GM12878 (cell line): ENCODE measurements at regions not wholly inside any gene's neighbourhood (a gene's known extent, or its start where the extent isn't known, plus 50 kb on each side); places are given as distances from the start of the nearest gene placed in this dataset.

Experiments used
- ATAC-seq: fragments of 200-7000 bp; cut with Tn5 transposase; 3 replicates; pipeline ENCODE4 v1.9.1; 2020; ENCODE audit warnings: mild to moderate bottlenecking, moderate library complexity
- BruUV-seq: library from RNA; stranded (reverse); fragments of 400-500 nt; replicated peaks from 2 replicates; lab custom pipeline; 2021; lab: Mats Ljungman, UMichigan
- CTCF ChIA-PET: fragments of 300-600 bp; sonication (Branson Sonifier 250); formaldehyde crosslinking; extraction: SDS; loops from one replicate; lab custom pipeline; 2021; ENCODE audit warnings: inconsistent platforms; lab: Yijun Ruan, JAX
- POLR2A ChIA-PET: fragments of 350-600 bp; formaldehyde crosslinking; extraction: SDS; loops from one replicate; lab custom pipeline; 2021; ENCODE audit warnings: inconsistent platforms; lab: Charles Lee
- RAD21 ChIA-PET: fragments of 300-600 bp; sonication (Branson Sonifier 250); formaldehyde crosslinking; loops from one replicate; lab custom pipeline; 2023; ENCODE audit warnings: antibody characterized with exemption; ENCODE audit not compliant: unreplicated experiment; lab: Charles Lee
- SMC1A ChIA-PET: fragments of 300-600 bp; sonication (Branson Sonifier 250); formaldehyde crosslinking; loops from one replicate; lab custom pipeline; 2023; ENCODE audit not compliant: unreplicated experiment, uncharacterized antibody; lab: Charles Lee
- DNase-seq: peaks from one replicate; pipeline ENCODE4 v3.0.0-alpha.2; 2011; ENCODE audit warnings: low read depth, low spot score
- FAIRE-seq: peaks from 3 replicates; lab custom pipeline; 2011; peaks lifted over from hg19 to GRCh38; lab: Jason Lieb, UNC
- H2AFZ ChIP-seq: 2 replicates; pipeline ENCODE4 v1.6.0; 2011; ENCODE audit warnings: low read depth, low read length, control low read depth; ENCODE audit not compliant: control insufficient read depth
- H3K27ac ChIP-seq: 2 replicates; pipeline ENCODE4 v1.5.1; 2011; ENCODE audit warnings: control low read depth; ENCODE audit not compliant: control insufficient read depth, insufficient read depth
- H3K27me3 ChIP-seq, 2 experiments: replicated peaks in 1 of 2; 2 replicates each; pipeline versions ENCODE4 v1.6.0 to v1.6.1; 2011; ENCODE audit warnings: low read length in 1 of 2; ENCODE audit not compliant: control insufficient read depth in 2 of 2, insufficient read depth in 2 of 2
- H3K36me3 ChIP-seq, 2 experiments: 2 replicates each; pipeline ENCODE4 v1.5.1; 2011; ENCODE audit warnings: low read length in 1 of 2; ENCODE audit not compliant: control insufficient read depth in 2 of 2, insufficient read depth in 2 of 2
- H3K4me1 ChIP-seq: 2 replicates; pipeline ENCODE4 v1.6.1; 2011; ENCODE audit warnings: mild to moderate bottlenecking, low read length, moderate library complexity, mixed read lengths; ENCODE audit not compliant: control insufficient read depth, insufficient read depth
- H3K4me2 ChIP-seq: 2 replicates; pipeline ENCODE4 v1.6.0; 2011; ENCODE audit warnings: control low read depth; ENCODE audit not compliant: control insufficient read depth, insufficient read depth
- H3K4me3 ChIP-seq: fragments of 200-600 bp; sonication (generic); 2 replicates; pipeline ENCODE4 v1.5.1; 2016
- H3K79me2 ChIP-seq: 2 replicates; pipeline ENCODE4 v1.6.0; 2011; ENCODE audit warnings: low read length; ENCODE audit not compliant: control insufficient read depth, insufficient read depth
- H3K9ac ChIP-seq: 2 replicates; pipeline ENCODE4 v1.8.0; 2011; ENCODE audit warnings: low read length, control low read depth, mixed read lengths; ENCODE audit not compliant: control insufficient read depth, insufficient read depth
- H3K9me3 ChIP-seq: replicated peaks from 3 replicates; pipeline ENCODE4 v1.5.1; 2011; ENCODE audit warnings: mild to moderate bottlenecking, low read length; ENCODE audit not compliant: control insufficient read depth, insufficient read depth
- H4K20me1 ChIP-seq: 2 replicates; pipeline ENCODE4 v1.6.0; 2011; ENCODE audit not compliant: control insufficient read depth, insufficient read depth
- BCL11A ChIP-seq: IDR thresholded peaks from 2 replicates; pipeline ENCODE4 v1.6.1; 2011; ENCODE audit warnings: low read depth, low read length
- CBX5 ChIP-seq: sonication (generic); IDR thresholded peaks from 2 replicates; pipeline ENCODE4 v1.6.1; 2016; ENCODE audit warnings: low read depth, moderate library complexity, mild to moderate bottlenecking, inconsistent platforms
- CEBPZ ChIP-seq: fragments of 150-350 bp; IDR thresholded peaks from 2 replicates; pipeline ENCODE4 v1.6.1; 2016; ENCODE audit warnings: low read depth, low read length
- CHD4 ChIP-seq: fragments of 200-600 bp; sonication (generic); IDR thresholded peaks from 2 replicates; pipeline ENCODE4 v1.6.1; 2016; ENCODE audit warnings: mild to moderate bottlenecking
- EED ChIP-seq: sonication (generic); IDR thresholded peaks from 2 replicates; pipeline ENCODE4 v1.6.1; 2016; ENCODE audit warnings: antibody characterized with exemption, low read depth
- ETV6 ChIP-seq, 2 experiments: fragments of 450-650 bp in 1 of 2; IDR thresholded peaks in 1 of 2; conservative IDR thresholded peaks in 1 of 2; 2 replicates each; pipeline ENCODE4 v1.6.1; 2014; ENCODE audit warnings: antibody characterized with exemption in 1 of 2, borderline replicate concordance in 1 of 2, low read depth in 1 of 2, mild to moderate bottlenecking in 1 of 2, moderate library complexity in 1 of 2
- GATAD2B ChIP-seq: fragments of 450-650 bp; conservative IDR thresholded peaks from 2 replicates; pipeline ENCODE4 v1.6.1; 2017; ENCODE audit warnings: low read depth, mild to moderate bottlenecking, moderate library complexity
- IKZF2 ChIP-seq, 2 experiments: fragments of 450-650 bp; IDR thresholded peaks; 2 replicates each; pipeline ENCODE4 v1.6.1; 2017; ENCODE audit warnings: mild to moderate bottlenecking in 2 of 2, moderate library complexity in 2 of 2
- PML ChIP-seq: IDR thresholded peaks from 2 replicates; pipeline ENCODE4 v1.6.1; 2012; ENCODE audit warnings: low read length, inconsistent platforms
- POLR2A ChIP-seq: IDR thresholded peaks from 2 replicates; pipeline ENCODE4 v1.6.1; 2011; ENCODE audit warnings: low read depth, mild to moderate bottlenecking, low read length
- POLR2AphosphoS5 ChIP-seq: IDR thresholded peaks from 2 replicates; pipeline ENCODE4 v1.6.1; 2011; ENCODE audit warnings: mild to moderate bottlenecking, low read length, inconsistent platforms
- POU2F2 ChIP-seq: IDR thresholded peaks from 3 replicates; pipeline ENCODE4 v1.6.1; 2011; ENCODE audit warnings: low read depth, mild to moderate bottlenecking, low read length, borderline replicate concordance
- RAD51 ChIP-seq: fragments of 450-650 bp; IDR thresholded peaks from 2 replicates; pipeline ENCODE4 v1.6.1; 2016; ENCODE audit warnings: moderate library complexity, mild to moderate bottlenecking, inconsistent platforms
- RBBP5 ChIP-seq: fragments of 200-600 bp; sonication (generic); conservative IDR thresholded peaks from 2 replicates; pipeline ENCODE4 v1.6.1; 2016
- RELB ChIP-seq: fragments of 450-650 bp; IDR thresholded peaks from 2 replicates; pipeline ENCODE4 v1.6.1; 2017; ENCODE audit warnings: low read depth, mild to moderate bottlenecking, moderate library complexity
- SMARCA5 ChIP-seq: fragments of 450-650 bp; IDR thresholded peaks from 2 replicates; pipeline ENCODE4 v1.6.1; 2017; ENCODE audit warnings: mild to moderate bottlenecking
- TBL1XR1 ChIP-seq: IDR thresholded peaks from 2 replicates; pipeline ENCODE4 v1.6.1; 2012; ENCODE audit warnings: low read depth, low read length, improper control_type of control experiment
- YBX1 ChIP-seq: fragments of 450-650 bp; IDR thresholded peaks from 2 replicates; pipeline ENCODE4 v1.6.1; 2016; ENCODE audit warnings: antibody characterized with exemption
- ZBTB33 ChIP-seq: fragments of 450-650 bp; IDR thresholded peaks from 2 replicates; pipeline ENCODE4 v1.6.1; 2017; ENCODE audit warnings: mild to moderate bottlenecking
- WGBS: methylation state at CpG from one replicate; pipeline ENCODE4 v1.1.6; 2016; ENCODE audit warnings: low lambda C conversion rate; ENCODE audit not compliant: insufficient replicate concordance, insufficient coverage; ENCODE audit errors: missing lambda C conversion rate; 5-methylcytosine and 5-hydroxymethylcytosine counted together
- in situ Hi-C: fragments of 300-500 bp; cut with MboI; formaldehyde crosslinking; loops from 9 replicates; pipeline ENCODE4 v1.14.3; 2018; ENCODE audit warnings: mixed read lengths
- intact Hi-C: fragments of 100-400 bp; cut with micrococcal nuclease; formaldehyde crosslinking; loops from one replicate; pipeline ENCODE4 v1.14.2; 2022; ENCODE audit not compliant: unreplicated experiment

- H3K4me3 ChIP-seq: no peak overlapping the region
- ChIA-PET RAD21 (no interaction called here), SMC1A (no interaction called here), CTCF (no interaction called here), POLR2A (no interaction called here)
- no peaks in the 10 kb centered on the region for H3K9me3 ChIP-seq
- TF ChIP-seq POLR2A (no peak), BCL11A (no peak), ETV6 (conservative IDR thresholded peaks at IDR 0.05 in 1 of 2, IDR thresholded peaks at IDR 0.05 in 1 of 2; ENCODE audit: borderline replicate concordance in 1 of 2, low read depth in 1 of 2) (no peak), CEBPZ (no peak), ZBTB33 (no peak), CBX5 (no peak), GATAD2B (no peak), POLR2AphosphoS5 (no peak), YBX1 (no peak), PML (no peak), EED (no peak), TBL1XR1 (no peak), CHD4 (no peak), RAD51 (no peak), IKZF2 (IDR thresholded peaks at IDR 0.05) (no peak), RELB (no peak), SMARCA5 (no peak), RBBP5 (no peak), POU2F2 (no peak)
- H4K20me1 ChIP-seq: no peaks in the 10 kb centered on the region
- WGBS: 38% methylated on average over 6 of the region's 6 CpGs
- ATAC-seq (no peak), FAIRE-seq (no peak), DNase-seq (no peak)
- H3K27me3 ChIP-seq: no peaks in the 10 kb centered on the region; a peak in 1 of 4 replicates
- no peak overlapping the region for H2AFZ ChIP-seq
- no peak overlapping the region for H3K9ac ChIP-seq
- in situ Hi-C loops (no loop called here), intact Hi-C loops (no loop called here)
- H3K27ac ChIP-seq: no peak overlapping the region
- no peak overlapping the region for H3K4me2 ChIP-seq
- BruUV-seq: no TSS peak
- no peaks in the 10 kb centered on the region for H3K4me1 ChIP-seq
- H3K36me3 ChIP-seq: no peaks in the 10 kb centered on the region
- H3K79me2 ChIP-seq: no peaks in the 10 kb centered on the region
These were observed 233.0 kb downstream of the COL4A1 start for GRCh38 chr13:110073982-110074381.
